Loucy (cell line): ENCODE measurements at regions not wholly inside any gene's neighbourhood (a gene's known extent, or its start where the extent isn't known, plus 50 kb on each side); places are given as distances from the start of the nearest gene placed in this dataset.

Experiments used
- H2AFZ ChIP-seq: fragments of 200-600 bp; sonication (generic); 2 replicates; pipeline ENCODE4 v1.6.0; 2016; ENCODE audit warnings: antibody characterized with exemption, mild to moderate bottlenecking, low read length, moderate library complexity
- H3F3A ChIP-seq: fragments of 200-600 bp; 2 replicates; pipeline ENCODE4 v1.6.0; 2016; ENCODE audit warnings: antibody characterized with exemption, low read depth, mild to moderate bottlenecking
- H3K27me3 ChIP-seq: fragments of 200-600 bp; sonication (generic); 2 replicates; pipeline ENCODE4 v1.6.1; 2014; ENCODE audit warnings: low read length, mild to moderate bottlenecking; ENCODE audit not compliant: insufficient read depth, poor library complexity, severe bottlenecking
- H3K36me3 ChIP-seq: fragments of 200-600 bp; sonication (generic); 2 replicates; pipeline ENCODE4 v1.6.1; 2016; ENCODE audit warnings: low read length; ENCODE audit not compliant: insufficient read depth
- H3K4me1 ChIP-seq: fragments of 200-600 bp; sonication (generic); 2 replicates; pipeline ENCODE4 v1.5.1; 2014; ENCODE audit warnings: low read length, mild to moderate bottlenecking; ENCODE audit not compliant: insufficient read depth, poor library complexity, severe bottlenecking
- H3K4me2 ChIP-seq: fragments of 200-600 bp; sonication (generic); 2 replicates; pipeline ENCODE4 v1.6.0; 2014; ENCODE audit warnings: antibody characterized with exemption, low read length, low read depth, mild to moderate bottlenecking; ENCODE audit not compliant: poor library complexity, severe bottlenecking
- H3K4me3 ChIP-seq: fragments of 200-600 bp; sonication (generic); 2 replicates; pipeline ENCODE4 v1.5.1; 2014; ENCODE audit warnings: low read length, mild to moderate bottlenecking, mixed read lengths; ENCODE audit not compliant: poor library complexity, severe bottlenecking
- H3K79me2 ChIP-seq: fragments of 200-600 bp; sonication (generic); 2 replicates; pipeline ENCODE4 v1.6.1; 2014; ENCODE audit warnings: low read length; ENCODE audit not compliant: insufficient read depth
- H3K9ac ChIP-seq: fragments of 200-600 bp; sonication (generic); 2 replicates; pipeline ENCODE4 v1.6.0; 2014; ENCODE audit warnings: mild to moderate bottlenecking, low read depth, low read length, moderate library complexity; ENCODE audit not compliant: poor library complexity, severe bottlenecking
- H3K9me2 ChIP-seq: fragments of 200-600 bp; sonication (generic); replicated peaks from 2 replicates; pipeline ENCODE4 v1.6.1; 2016; ENCODE audit warnings: low read depth, low read length, mixed read lengths
- H3K9me3 ChIP-seq: fragments of 200-600 bp; sonication (generic); 2 replicates; pipeline ENCODE4 v1.6.1; 2014; ENCODE audit warnings: mild to moderate bottlenecking, antibody characterized with exemption, low read length, low read depth; ENCODE audit not compliant: insufficient read depth
- H4K20me1 ChIP-seq: fragments of 200-600 bp; sonication (generic); 2 replicates; pipeline ENCODE4 v1.6.0; 2014; ENCODE audit warnings: antibody characterized with exemption, low read length, mild to moderate bottlenecking; ENCODE audit not compliant: insufficient read depth, poor library complexity, severe bottlenecking
- EZH2phosphoT487 ChIP-seq: fragments of 200-600 bp; IDR thresholded peaks from 2 replicates; pipeline ENCODE4 v1.6.1; 2018; ENCODE audit warnings: antibody characterized with exemption, mild to moderate bottlenecking, moderate library complexity, borderline replicate concordance
- TF ChIP-seq, protein P1 (sequence below): fragments of 200-600 bp; sonication (generic); conservative IDR thresholded peaks from 2 replicates; pipeline ENCODE4 v1.5.1; 2014; ENCODE audit warnings: mild to moderate bottlenecking, antibody characterized with exemption, low read length

DNA sequence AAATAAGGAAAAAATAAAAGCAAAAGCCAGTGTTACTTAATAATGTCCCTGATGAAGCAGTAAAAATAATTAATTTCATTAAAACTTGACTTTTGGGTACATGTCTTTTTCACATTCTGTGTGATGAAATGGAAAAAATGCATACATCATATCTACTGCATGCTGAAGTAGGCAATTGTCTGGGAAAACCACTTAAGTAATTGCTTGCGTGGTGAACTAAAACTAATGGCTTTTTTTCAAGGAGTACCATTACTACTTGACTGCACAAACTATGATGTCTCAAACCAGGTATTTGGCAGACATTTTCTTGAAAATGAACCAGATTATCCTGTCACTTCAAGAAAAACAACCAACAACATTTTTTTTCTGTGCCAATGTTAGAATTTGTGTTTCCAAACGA lies 91.3 kb upstream of the AKIRIN2 start:
- Histone ChIP-seq H3K9ac (no peak overlapping the region), H3K9me2 (no peaks in the 10 kb centered on the region), H3K4me1 (no peaks in the 10 kb centered on the region), H3K36me3 (no peaks in the 10 kb centered on the region), H2AFZ (no peak overlapping the region), H3K4me2 (no peak overlapping the region), H3K9me3 (no peaks in the 10 kb centered on the region), H3K4me3 (no peak overlapping the region), H4K20me1 (no peaks in the 10 kb centered on the region), H3K79me2 (no peaks in the 10 kb centered on the region), H3K27me3 (no peaks in the 10 kb centered on the region), H3F3A (no peaks in the 10 kb centered on the region)
- no peak for TF ChIP-seq EZH2phosphoT487
- TF ChIP-seq, protein P1, sequence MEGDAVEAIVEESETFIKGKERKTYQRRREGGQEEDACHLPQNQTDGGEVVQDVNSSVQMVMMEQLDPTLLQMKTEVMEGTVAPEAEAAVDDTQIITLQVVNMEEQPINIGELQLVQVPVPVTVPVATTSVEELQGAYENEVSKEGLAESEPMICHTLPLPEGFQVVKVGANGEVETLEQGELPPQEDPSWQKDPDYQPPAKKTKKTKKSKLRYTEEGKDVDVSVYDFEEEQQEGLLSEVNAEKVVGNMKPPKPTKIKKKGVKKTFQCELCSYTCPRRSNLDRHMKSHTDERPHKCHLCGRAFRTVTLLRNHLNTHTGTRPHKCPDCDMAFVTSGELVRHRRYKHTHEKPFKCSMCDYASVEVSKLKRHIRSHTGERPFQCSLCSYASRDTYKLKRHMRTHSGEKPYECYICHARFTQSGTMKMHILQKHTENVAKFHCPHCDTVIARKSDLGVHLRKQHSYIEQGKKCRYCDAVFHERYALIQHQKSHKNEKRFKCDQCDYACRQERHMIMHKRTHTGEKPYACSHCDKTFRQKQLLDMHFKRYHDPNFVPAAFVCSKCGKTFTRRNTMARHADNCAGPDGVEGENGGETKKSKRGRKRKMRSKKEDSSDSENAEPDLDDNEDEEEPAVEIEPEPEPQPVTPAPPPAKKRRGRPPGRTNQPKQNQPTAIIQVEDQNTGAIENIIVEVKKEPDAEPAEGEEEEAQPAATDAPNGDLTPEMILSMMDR = no peak

- Histone ChIP-seq H3F3A (no peaks in the 10 kb centered on the region), H3K9me3 (no peaks in the 10 kb centered on the region), H3K36me3 (no peaks in the 10 kb centered on the region), H3K4me2 (no peak overlapping the region), H2AFZ (no peak overlapping the region), H3K79me2 (no peaks in the 10 kb centered on the region), H4K20me1 (no peaks in the 10 kb centered on the region), H3K4me1 (no peaks in the 10 kb centered on the region), H3K9ac (no peak overlapping the region), H3K9me2 (no peaks in the 10 kb centered on the region), H3K27me3 (no peaks in the 10 kb centered on the region), H3K4me3 (no peak overlapping the region)
- TF ChIP-seq EZH2phosphoT487 = no peak
- TF ChIP-seq, protein P1 = no peak
These were observed 89.9 kb upstream of the AKIRIN2 start for GRCh38 chr6:87791982-87792381.

- H3F3A ChIP-seq = no peaks in the 10 kb centered on the region
- H3K9ac ChIP-seq = no peak overlapping the region
- TF ChIP-seq EZH2phosphoT487 = no peak
- TF ChIP-seq, protein P1 = no peak
- no peaks in the 10 kb centered on the region for H4K20me1 ChIP-seq
- H3K36me3 ChIP-seq = no peaks in the 10 kb centered on the region
- no peak overlapping the region for H3K4me2 ChIP-seq
- no peaks in the 10 kb centered on the region for H3K4me1 ChIP-seq
- no peaks in the 10 kb centered on the region for H3K9me3 ChIP-seq
- H3K4me3 ChIP-seq = no peak overlapping the region
- H3K79me2 ChIP-seq = no peaks in the 10 kb centered on the region
- no peak overlapping the region for H2AFZ ChIP-seq
- no peaks in the 10 kb centered on the region for H3K9me2 ChIP-seq
- H3K27me3 ChIP-seq = no peaks in the 10 kb centered on the region
These were observed 89.5 kb upstream of the AKIRIN2 start for GRCh38 chr6:87791485-87791884.
